ENCODE measurements at regions not wholly inside any gene's neighbourhood (a gene's known extent, or its start where the extent isn't known, plus 50 kb on each side); places are given as distances from the start of the nearest gene placed in this dataset.
"Not testable (repeated sequence)": the region's sequence is repeated elsewhere in the genome, so short reads cannot be mapped to it uniquely, and the experiment has no call there.

- DNase-seq, result no peak
Observed at GRCh38 chr15:96058103-96058851, 272.2 kb upstream of the NR2F2 start.

- not testable (repeated sequence) for DNase-seq
Observed at GRCh38 chr15:96058852-96059103, 271.7 kb upstream of the NR2F2 start.

- DNase-seq, result not testable (repeated sequence)
Observed at GRCh38 chr15:96060591-96060990, 269.9 kb upstream of the NR2F2 start.

DNA sequence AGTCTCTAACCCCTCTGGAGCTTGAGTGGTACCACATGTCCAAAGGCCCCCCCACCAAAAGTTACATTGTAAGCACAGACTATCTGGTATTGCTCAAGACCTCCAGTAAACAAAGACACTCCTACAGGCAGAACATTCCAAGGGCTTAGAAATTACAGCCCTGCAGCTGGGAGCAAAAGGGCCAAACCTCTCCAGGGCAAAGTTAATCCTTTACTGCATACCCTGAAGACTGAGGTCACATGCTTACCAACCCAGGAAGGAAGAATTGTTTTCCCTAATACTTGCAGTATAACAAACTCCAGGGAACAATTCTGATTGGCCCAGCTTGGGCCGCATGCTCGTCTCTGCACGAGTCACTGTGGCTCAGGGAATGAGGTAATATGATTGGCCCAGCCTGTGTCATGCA, 266.1 kb upstream of the NR2F2 start:
- DNase-seq, result no peak

DNA sequence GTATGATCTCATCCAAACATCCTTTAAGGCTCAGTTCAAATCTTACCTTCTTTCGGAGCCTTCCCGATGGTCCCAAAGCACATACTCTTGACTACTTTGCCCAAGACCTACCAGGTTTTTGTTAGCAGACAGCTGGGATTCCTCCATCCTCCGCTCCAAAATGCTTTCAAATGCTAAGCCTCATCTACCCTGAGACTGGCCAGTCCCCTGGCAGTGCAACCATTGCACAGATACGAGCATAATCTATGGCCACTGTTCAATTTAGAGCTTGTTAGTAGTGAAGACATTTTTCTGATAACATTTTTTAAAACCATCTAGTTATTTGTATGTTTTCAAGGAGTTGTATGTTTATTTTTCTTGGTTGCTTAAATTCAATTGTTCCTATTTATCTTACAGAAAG, 264.4 kb upstream of the NR2F2 start:
- DNase-seq, result no peak

GRCh38 chr15:96066852-96067495, 263.5 kb upstream of the NR2F2 start:
- no peak for DNase-seq

GRCh38 chr15:96067677-96068076, 262.8 kb upstream of the NR2F2 start:
- no peak for DNase-seq

DNA sequence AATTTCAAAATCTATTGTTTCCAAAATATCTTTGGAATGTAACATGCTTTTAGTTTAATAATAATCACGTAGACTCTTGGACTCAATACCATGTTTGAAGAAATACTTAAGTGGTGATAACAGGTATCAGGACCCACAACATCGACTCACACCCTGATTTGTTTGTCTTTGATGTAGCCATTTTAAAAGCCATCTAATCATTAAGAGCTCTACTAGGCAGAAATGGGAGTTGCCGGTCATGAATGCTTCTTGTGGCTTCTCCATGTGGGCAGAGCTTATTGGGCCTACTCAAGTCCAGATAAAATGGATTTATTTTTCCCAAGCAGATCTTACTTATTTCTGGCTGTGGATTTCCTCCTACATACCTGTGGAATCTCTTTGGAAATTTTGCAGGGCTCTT, 261.6 kb upstream of the NR2F2 start:
- no peak for DNase-seq

DNA sequence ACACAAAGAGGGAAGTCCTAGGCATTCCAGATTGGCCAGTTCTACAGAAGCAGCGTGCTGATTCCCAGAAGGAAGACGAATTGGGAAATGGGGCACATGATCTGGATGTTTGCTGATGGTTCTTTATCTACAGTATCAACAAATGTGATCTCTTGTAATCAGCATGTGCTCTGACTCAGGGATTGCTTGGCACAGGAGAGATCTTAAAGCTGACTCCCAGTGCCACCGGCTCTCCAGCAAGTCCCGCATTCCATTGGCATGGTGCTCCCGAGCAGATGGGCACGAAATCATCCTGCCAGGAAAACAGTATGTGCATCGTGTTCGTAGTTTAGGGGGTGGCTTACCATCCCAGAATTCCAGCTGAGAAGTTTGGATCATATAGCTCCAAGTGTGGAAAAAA, 259.9 kb upstream of the NR2F2 start:
- DNase-seq, result no peak

GRCh38 chr15:96072821-96073220, 257.7 kb upstream of the NR2F2 start:
- no peak for DNase-seq

DNA sequence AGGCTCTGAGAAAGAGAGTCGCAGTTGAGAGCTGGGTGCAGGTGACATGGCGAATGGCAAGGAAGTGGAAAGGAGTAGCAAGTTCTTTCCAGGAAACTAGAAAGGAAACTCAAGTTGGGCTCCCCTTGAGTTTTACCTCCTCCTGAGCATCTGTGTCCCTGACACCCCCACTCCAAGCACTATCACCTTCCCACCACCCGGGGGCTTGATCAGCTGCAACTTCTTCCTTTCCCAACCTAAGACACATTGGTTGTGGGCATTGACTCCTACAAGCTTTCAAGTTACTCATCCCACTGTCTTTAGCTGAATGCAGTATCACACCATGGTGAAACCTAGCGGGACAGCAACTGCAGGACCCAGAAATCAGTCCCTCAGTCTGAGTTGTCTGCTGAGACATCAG, 256.6 kb upstream of the NR2F2 start:
- DNase-seq, result no peak

DNA sequence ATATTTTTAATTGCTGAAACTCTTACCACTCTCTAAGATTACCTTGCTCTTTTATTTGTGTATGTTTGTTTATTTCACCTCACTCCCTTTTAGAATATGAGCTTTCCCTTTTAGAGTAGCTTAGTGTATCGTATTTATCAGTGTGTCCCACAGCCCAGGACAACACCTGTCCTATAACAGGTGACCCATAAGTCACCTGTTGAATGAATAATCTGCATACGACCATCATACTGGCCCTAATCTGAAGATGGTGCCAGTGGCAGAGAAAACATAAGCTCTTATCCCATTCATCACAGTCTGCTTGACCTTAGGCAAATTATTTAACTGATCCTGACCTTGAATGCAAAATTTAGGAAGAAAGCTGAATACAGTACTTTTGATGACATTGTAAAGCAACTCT, 254.6 kb upstream of the NR2F2 start:
- DNase-seq, result no peak

- no peak for DNase-seq
Observed at GRCh38 chr15:96076350-96076749, 254.2 kb upstream of the NR2F2 start.

GRCh38 chr15:96079041-96079440, 251.5 kb upstream of the NR2F2 start:
- no peak for DNase-seq

GRCh38 chr15:96079882-96080281, 250.6 kb upstream of the NR2F2 start:
- no peak for DNase-seq

- DNase-seq, result no peak
Observed at GRCh38 chr15:96086164-96086563, 244.3 kb upstream of the NR2F2 start.

GRCh38 chr15:96087180-96087884, 243.2 kb upstream of the NR2F2 start:
- no peak for DNase-seq

GRCh38 chr15:96088650-96089049, 241.8 kb upstream of the NR2F2 start:
- no peak for DNase-seq

GRCh38 chr15:96089405-96090058, 241.0 kb upstream of the NR2F2 start:
- no peak for DNase-seq

DNA sequence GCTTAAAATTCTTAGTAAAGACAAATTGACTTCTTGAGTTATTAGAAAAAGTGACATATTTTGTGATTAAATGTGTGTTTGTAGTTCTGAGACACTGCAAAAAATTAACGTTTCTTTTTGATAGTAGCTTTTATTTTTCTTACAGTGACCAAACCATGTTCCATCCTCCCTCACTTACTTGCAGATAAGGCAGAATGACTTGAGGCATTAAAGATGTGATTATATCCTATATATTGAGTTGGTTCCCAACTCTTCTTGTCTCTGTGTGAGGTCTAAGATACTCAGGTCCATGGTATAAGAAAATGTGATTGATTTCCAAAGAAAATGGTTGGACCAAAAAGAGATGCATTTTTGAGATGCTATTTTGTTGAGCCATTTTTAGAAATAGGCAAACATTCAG, 238.3 kb upstream of the NR2F2 start:
- DNase-seq, result no peak

DNA sequence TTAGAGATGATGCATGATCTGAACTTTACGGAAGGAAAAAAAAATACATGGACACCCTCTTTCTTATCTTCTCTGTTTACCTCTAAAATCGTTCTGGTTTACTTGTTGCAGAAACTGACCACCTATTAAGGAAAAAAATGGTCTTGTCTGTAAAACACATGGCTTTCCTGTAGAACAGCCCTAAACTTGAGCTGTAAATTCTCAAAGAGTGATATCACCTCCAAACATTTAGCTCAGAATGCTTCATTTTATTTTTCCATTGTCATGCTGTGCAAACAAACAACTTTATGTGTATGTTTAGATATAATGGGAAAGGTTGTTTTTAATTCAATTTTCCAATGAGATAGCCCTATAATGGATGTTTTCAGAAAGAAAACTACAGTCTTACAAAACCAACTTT, 237.4 kb upstream of the NR2F2 start:
- no peak for DNase-seq

GRCh38 chr15:96097661-96098060, 232.8 kb upstream of the NR2F2 start:
- DNase-seq, result no peak

GRCh38 chr15:96102631-96103030, 227.9 kb upstream of the NR2F2 start:
- no peak for DNase-seq

GRCh38 chr15:96106181-96106580, 224.3 kb upstream of the NR2F2 start:
- DNase-seq, result no peak
